Lower leg skin (tissue), 3 donors: ENCODE measurements at regions not wholly inside any gene's neighbourhood (a gene's known extent, or its start where the extent isn't known, plus 50 kb on each side); places are given as distances from the start of the nearest gene placed in this dataset.

Experiments
- POLR2A ChIP-seq, 2 donors: fragments of 450-650 bp; IDR thresholded peaks; one replicate each; pipeline ENCODE4 v1.6.1; 2016 to 2017; ENCODE audit warnings: antibody characterized with exemption in 2 of 2, mild to moderate bottlenecking in 1 of 2, moderate library complexity in 1 of 2
- TF ChIP-seq, protein P1 (sequence below), 3 donors: fragments of 450-650 bp; IDR thresholded peaks; one replicate each; pipeline ENCODE4 v1.5.1; 2016; ENCODE audit warnings: antibody characterized with exemption in 3 of 3, mild to moderate bottlenecking in 3 of 3, moderate library complexity in 2 of 3

- TF ChIP-seq, protein P1, sequence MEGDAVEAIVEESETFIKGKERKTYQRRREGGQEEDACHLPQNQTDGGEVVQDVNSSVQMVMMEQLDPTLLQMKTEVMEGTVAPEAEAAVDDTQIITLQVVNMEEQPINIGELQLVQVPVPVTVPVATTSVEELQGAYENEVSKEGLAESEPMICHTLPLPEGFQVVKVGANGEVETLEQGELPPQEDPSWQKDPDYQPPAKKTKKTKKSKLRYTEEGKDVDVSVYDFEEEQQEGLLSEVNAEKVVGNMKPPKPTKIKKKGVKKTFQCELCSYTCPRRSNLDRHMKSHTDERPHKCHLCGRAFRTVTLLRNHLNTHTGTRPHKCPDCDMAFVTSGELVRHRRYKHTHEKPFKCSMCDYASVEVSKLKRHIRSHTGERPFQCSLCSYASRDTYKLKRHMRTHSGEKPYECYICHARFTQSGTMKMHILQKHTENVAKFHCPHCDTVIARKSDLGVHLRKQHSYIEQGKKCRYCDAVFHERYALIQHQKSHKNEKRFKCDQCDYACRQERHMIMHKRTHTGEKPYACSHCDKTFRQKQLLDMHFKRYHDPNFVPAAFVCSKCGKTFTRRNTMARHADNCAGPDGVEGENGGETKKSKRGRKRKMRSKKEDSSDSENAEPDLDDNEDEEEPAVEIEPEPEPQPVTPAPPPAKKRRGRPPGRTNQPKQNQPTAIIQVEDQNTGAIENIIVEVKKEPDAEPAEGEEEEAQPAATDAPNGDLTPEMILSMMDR (IDR thresholded peaks at IDR 0.05): no peak
- no peak for TF ChIP-seq POLR2A (IDR thresholded peaks at IDR 0.05)
These were observed 330.5 kb upstream of the KCNMB2 start for GRCh38 chr3:178205740-178206139.
